Mesenchymal stem cell (in vitro differentiated cells and primary cell): ENCODE measurements at regions not wholly inside any gene's neighbourhood (a gene's known extent, or its start where the extent isn't known, plus 50 kb on each side); places are given as distances from the start of the nearest gene placed in this dataset.

Experiments used
- DNase-seq: peaks from one replicate; pipeline ENCODE4 v3.0.0-alpha.2; 2013
- H2AFZ ChIP-seq: one replicate; pipeline ENCODE4 v1.6.1; 2013; ENCODE audit warnings: low read depth, mild to moderate bottlenecking, control low read depth, inconsistent platforms, low read length, moderate library complexity
- H2AK5ac ChIP-seq: 2 replicates; pipeline ENCODE4 v1.6.1; 2013; ENCODE audit warnings: low read length, moderate library complexity, mild to moderate bottlenecking, inconsistent platforms; ENCODE audit not compliant: severe bottlenecking
- H2BK120ac ChIP-seq: one replicate; pipeline ENCODE4 v1.6.1; 2013; ENCODE audit warnings: low read depth, mild to moderate bottlenecking, inconsistent platforms, low read length, moderate library complexity
- H2BK12ac ChIP-seq, 2 experiments: one replicate each; pipeline ENCODE4 v1.6.1; 2013; ENCODE audit warnings: inconsistent platforms in 2 of 2, low read length in 2 of 2, mild to moderate bottlenecking in 2 of 2, moderate library complexity in 2 of 2, control low read depth in 1 of 2
- H2BK15ac ChIP-seq: one replicate; pipeline ENCODE4 v1.6.1; 2013; ENCODE audit warnings: mild to moderate bottlenecking, low read depth, inconsistent platforms; ENCODE audit not compliant: poor library complexity, severe bottlenecking
- H2BK5ac ChIP-seq: 2 replicates; pipeline ENCODE4 v1.6.1; 2013; ENCODE audit warnings: low read depth, mild to moderate bottlenecking, low read length, control low read depth, inconsistent platforms; ENCODE audit not compliant: poor library complexity, severe bottlenecking
- H3K14ac ChIP-seq, 2 experiments: one replicate each; pipeline ENCODE4 v1.6.1; 2013; ENCODE audit warnings: inconsistent platforms in 2 of 2, low read length in 2 of 2, control low read depth in 1 of 2, mild to moderate bottlenecking in 1 of 2, moderate library complexity in 1 of 2
- H3K18ac ChIP-seq, 2 experiments: one replicate each; pipeline ENCODE4 v1.6.1; 2013; ENCODE audit warnings: inconsistent platforms in 2 of 2, low read length in 2 of 2, control low read depth in 1 of 2, low read depth in 1 of 2, mild to moderate bottlenecking in 1 of 2
- H3K23ac ChIP-seq, 2 experiments: one replicate each; pipeline ENCODE4 v1.6.1; 2013; ENCODE audit warnings: inconsistent platforms in 2 of 2, low read length in 2 of 2, mild to moderate bottlenecking in 2 of 2, moderate library complexity in 2 of 2, control low read depth in 1 of 2
- H3K27ac ChIP-seq: 2 replicates; pipeline ENCODE4 v1.5.1; 2013; ENCODE audit warnings: mild to moderate bottlenecking, moderate library complexity, low read length, control low read depth, inconsistent platforms; ENCODE audit not compliant: poor library complexity, severe bottlenecking
- H3K27me3 ChIP-seq, 2 experiments: 2 replicates each; pipeline versions ENCODE4 v1.6.1 to v1.7.0; 2013; ENCODE audit warnings: low read length in 2 of 2, mild to moderate bottlenecking in 2 of 2, moderate library complexity in 2 of 2, control low read depth in 1 of 2, inconsistent platforms in 1 of 2; ENCODE audit not compliant: control insufficient read depth in 1 of 2, insufficient read depth in 1 of 2
- H3K36me3 ChIP-seq, 2 experiments: 2 replicates each; pipeline versions ENCODE4 v1.6.1 to v1.7.0; 2013; ENCODE audit warnings: low read length in 2 of 2, control low read depth in 1 of 2, inconsistent platforms in 1 of 2, low read depth in 1 of 2, mild to moderate bottlenecking in 1 of 2; ENCODE audit not compliant: insufficient read depth in 2 of 2, control insufficient read depth in 1 of 2
- H3K4ac ChIP-seq, 2 experiments: one replicate each; pipeline ENCODE4 v1.6.1; 2013; ENCODE audit warnings: inconsistent platforms in 2 of 2, low read length in 2 of 2, mild to moderate bottlenecking in 2 of 2, moderate library complexity in 2 of 2, control low read depth in 1 of 2, low read depth in 1 of 2
- H3K4me1 ChIP-seq: 2 replicates; pipeline ENCODE4 v1.6.1; 2013; ENCODE audit warnings: low read depth, low read length, control low read depth; ENCODE audit not compliant: control insufficient read depth, insufficient read depth
- H3K4me2 ChIP-seq: 2 replicates; pipeline ENCODE4 v1.6.1; 2013; ENCODE audit warnings: low read length, mild to moderate bottlenecking, inconsistent platforms; ENCODE audit not compliant: poor library complexity, severe bottlenecking
- H3K4me3 ChIP-seq, 2 experiments: 2 replicates each; pipeline versions ENCODE4 v1.5.1 to v1.7.0; 2013; ENCODE audit warnings: low read length in 2 of 2, mild to moderate bottlenecking in 2 of 2, control low read depth in 1 of 2, low read depth in 1 of 2; ENCODE audit not compliant: insufficient read depth in 1 of 2
- H3K79me1 ChIP-seq: replicated peaks from 2 replicates; pipeline ENCODE4 v1.6.1; 2013; ENCODE audit warnings: mild to moderate bottlenecking, control low read depth, low read length, inconsistent platforms; ENCODE audit not compliant: poor library complexity, severe bottlenecking
- H3K9ac ChIP-seq: 2 replicates; pipeline ENCODE4 v1.7.0; 2013; ENCODE audit warnings: mild to moderate bottlenecking, low read length, moderate library complexity
- H3K9me3 ChIP-seq: 2 replicates; pipeline ENCODE4 v1.7.0; 2013; ENCODE audit warnings: mild to moderate bottlenecking, low read length; ENCODE audit not compliant: control insufficient read depth
- H4K8ac ChIP-seq: one replicate; pipeline ENCODE4 v1.6.1; 2013; ENCODE audit warnings: inconsistent platforms, mild to moderate bottlenecking, low read length, moderate library complexity
- H4K91ac ChIP-seq: one replicate; pipeline ENCODE4 v1.6.1; 2013; ENCODE audit warnings: mild to moderate bottlenecking, low read length, inconsistent platforms
- WGBS: methylation state at CpG from one replicate; pipeline ENCODE4 v1.1.7; 2013; ENCODE audit warnings: mixed read lengths; 5-methylcytosine and 5-hydroxymethylcytosine counted together

DNA sequence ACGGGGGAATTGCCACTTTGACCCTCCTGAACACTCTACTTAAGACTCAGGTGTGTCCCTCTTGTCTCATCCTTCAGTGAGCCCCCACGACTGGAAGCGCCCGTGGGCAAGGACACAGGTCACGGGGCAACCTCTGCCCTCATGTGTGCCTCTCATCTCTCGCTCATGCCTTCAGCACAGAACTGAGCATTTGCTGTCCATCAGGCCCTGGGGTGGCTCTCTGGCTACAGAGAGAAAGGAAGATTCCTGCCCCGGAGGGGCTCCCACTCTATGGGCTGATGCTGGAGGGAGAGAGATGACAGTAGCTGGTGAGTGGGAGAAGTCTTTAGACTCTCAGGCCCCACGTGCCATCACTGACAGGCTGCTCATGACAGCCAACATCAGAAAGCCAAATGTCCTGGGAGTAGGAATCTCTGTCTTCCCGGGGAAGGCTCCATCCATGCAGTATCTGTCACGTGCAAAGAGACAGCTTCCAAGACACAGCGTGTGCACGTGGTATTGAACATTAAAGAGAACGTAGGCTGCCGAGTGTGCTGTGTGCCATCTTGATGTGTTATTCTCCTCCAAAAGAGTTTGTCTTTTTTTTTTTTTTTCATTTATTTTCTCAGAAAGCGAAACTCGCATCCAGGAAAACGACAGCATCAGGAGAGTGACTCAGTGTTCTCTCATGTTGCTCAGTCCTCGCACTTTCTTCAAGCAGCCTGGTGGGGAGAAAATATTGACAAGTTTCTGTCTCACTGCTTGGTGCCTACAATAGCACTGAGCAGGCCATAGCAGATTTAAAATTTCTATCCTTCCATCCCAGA is 190.5 kb downstream of the GAS1 start:
- Histone ChIP-seq H3K79me1 (no peaks in the 10 kb centered on the region), H3K9ac (no peak overlapping the region), H3K27ac (no peak overlapping the region), H3K36me3 (no peaks in the 10 kb centered on the region), H4K8ac (no peak overlapping the region), H2BK12ac (no peak overlapping the region), H3K23ac (no peak overlapping the region), H3K9me3 (no peaks in the 10 kb centered on the region), H2AFZ (no peak overlapping the region), H2BK120ac (no peak overlapping the region), H3K4me3 (no peak overlapping the region), H3K27me3 (no peaks in the 10 kb centered on the region), H3K14ac (no peak overlapping the region), H2BK15ac (no peak overlapping the region), H3K18ac (no peak overlapping the region), H2BK5ac (no peak overlapping the region), H3K4me1 (no peaks in the 10 kb centered on the region), H4K91ac (no peak overlapping the region), H3K4me2 (no peak overlapping the region), H2AK5ac (no peak overlapping the region), H3K4ac (no peak overlapping the region)
- WGBS, result 82% methylated on average over 18 of the region's 18 CpGs
- no peak for DNase-seq

- Histone ChIP-seq H4K91ac (no peak overlapping the region), H3K4me1 (peaks cover 7% of the 10 kb centered on the region), H3K4me2 (no peak overlapping the region), H3K27me3 (no peaks in the 10 kb centered on the region), H2AFZ (no peak overlapping the region), H3K14ac (no peak overlapping the region), H2AK5ac (no peak overlapping the region), H3K4ac (no peak overlapping the region), H2BK5ac (no peak overlapping the region), H3K4me3 (no peak overlapping the region), H3K18ac (no peak overlapping the region), H4K8ac (no peak overlapping the region), H2BK120ac (no peak overlapping the region), H3K23ac (no peak overlapping the region), H3K27ac (no peak overlapping the region), H3K9ac (no peak overlapping the region), H3K9me3 (no peaks in the 10 kb centered on the region), H3K36me3 (no peaks in the 10 kb centered on the region), H2BK15ac (no peak overlapping the region), H3K79me1 (no peaks in the 10 kb centered on the region), H2BK12ac (no peak overlapping the region)
- 89% methylated on average over 4 of the region's 8 CpGs for WGBS
- no peak for DNase-seq
These were observed 191.8 kb downstream of the GAS1 start for GRCh38 chr9:86755561-86755941.

- no peak overlapping the region for H3K23ac ChIP-seq
- no peak overlapping the region for H2BK120ac ChIP-seq
- no peaks in the 10 kb centered on the region for H3K79me1 ChIP-seq
- no peak overlapping the region for H2BK15ac ChIP-seq
- no peak overlapping the region for H2BK5ac ChIP-seq
- no peak overlapping the region for H4K91ac ChIP-seq
- no peak overlapping the region for H2AK5ac ChIP-seq
- no peak overlapping the region for H2BK12ac ChIP-seq
- H3K18ac ChIP-seq, result no peak overlapping the region
- no peak overlapping the region for H3K14ac ChIP-seq
- WGBS, result 77% methylated on average over 5 of the region's 6 CpGs
- peaks cover 7% of the 10 kb centered on the region for H3K4me1 ChIP-seq
- no peak overlapping the region for H3K4me3 ChIP-seq
- no peak overlapping the region for H3K9ac ChIP-seq
- H3K4me2 ChIP-seq, result no peak overlapping the region
- DNase-seq, result no peak
- no peaks in the 10 kb centered on the region for H3K36me3 ChIP-seq
- H3K4ac ChIP-seq, result no peak overlapping the region
- H4K8ac ChIP-seq, result no peak overlapping the region
- H3K9me3 ChIP-seq, result no peaks in the 10 kb centered on the region
- H3K27ac ChIP-seq, result no peak overlapping the region
- H3K27me3 ChIP-seq, result no peaks in the 10 kb centered on the region
- no peak overlapping the region for H2AFZ ChIP-seq
These were observed 192.4 kb downstream of the GAS1 start for GRCh38 chr9:86754581-86755560.

GRCh38 chr9:86753836-86754235 is 193.5 kb downstream of the GAS1 start:
- Histone ChIP-seq H2AFZ (no peak overlapping the region), H3K9me3 (no peaks in the 10 kb centered on the region), H3K4me3 (no peak overlapping the region), H4K8ac (no peak overlapping the region), H3K79me1 (no peaks in the 10 kb centered on the region), H3K27me3 (no peaks in the 10 kb centered on the region), H2AK5ac (no peak overlapping the region), H3K4ac (no peak overlapping the region), H3K27ac (no peak overlapping the region), H2BK5ac (no peak overlapping the region), H3K18ac (no peak overlapping the region), H2BK120ac (no peak overlapping the region), H3K23ac (no peak overlapping the region), H3K4me1 (peaks cover 7% of the 10 kb centered on the region), H4K91ac (no peak overlapping the region), H3K36me3 (no peaks in the 10 kb centered on the region), H3K9ac (no peak overlapping the region), H3K14ac (no peak overlapping the region), H3K4me2 (no peak overlapping the region), H2BK12ac (no peak overlapping the region), H2BK15ac (no peak overlapping the region)
- no peak for DNase-seq
- 73% methylated on average over 3 of the region's 3 CpGs for WGBS
